Nephron progenitor cell (in vitro differentiated cells): ENCODE measurements at regions not wholly inside any gene's neighbourhood (a gene's known extent, or its start where the extent isn't known, plus 50 kb on each side); places are given as distances from the start of the nearest gene placed in this dataset.

ENCODE experiments used
- DNase-seq: peaks from one replicate; pipeline ENCODE4 v3.0.0; 2021
- H3K27ac Mint-ChIP-seq: 2 replicates; pipeline ENCODE4 v1.8.0; 2021; ENCODE audit warnings: mild to moderate bottlenecking, moderate library complexity, mixed read lengths
- H3K27me3 Mint-ChIP-seq: 2 replicates; pipeline ENCODE4 v1.8.0; 2021; ENCODE audit warnings: mild to moderate bottlenecking, low read depth, mixed read lengths; ENCODE audit not compliant: poor library complexity
- H3K36me3 Mint-ChIP-seq: 2 replicates; pipeline ENCODE4 v1.8.0; 2021; ENCODE audit warnings: low read depth, mixed read lengths
- H3K4me1 Mint-ChIP-seq: 2 replicates; pipeline ENCODE4 v1.8.0; 2021; ENCODE audit warnings: mixed read lengths
- H3K4me3 Mint-ChIP-seq: 2 replicates; pipeline ENCODE4 v1.8.0; 2021; ENCODE audit warnings: mild to moderate bottlenecking, moderate library complexity, mixed read lengths
- H3K9me3 Mint-ChIP-seq: 2 replicates; pipeline ENCODE4 v1.8.0; 2021; ENCODE audit warnings: mild to moderate bottlenecking, moderate library complexity, mixed read lengths
- CTCF ChIP-seq: fragments of 200-600 bp; sonication (generic); IDR thresholded peaks from 2 replicates; pipeline ENCODE4 v1.5.0; 2021; ENCODE audit warnings: antibody characterized with exemption

DNA sequence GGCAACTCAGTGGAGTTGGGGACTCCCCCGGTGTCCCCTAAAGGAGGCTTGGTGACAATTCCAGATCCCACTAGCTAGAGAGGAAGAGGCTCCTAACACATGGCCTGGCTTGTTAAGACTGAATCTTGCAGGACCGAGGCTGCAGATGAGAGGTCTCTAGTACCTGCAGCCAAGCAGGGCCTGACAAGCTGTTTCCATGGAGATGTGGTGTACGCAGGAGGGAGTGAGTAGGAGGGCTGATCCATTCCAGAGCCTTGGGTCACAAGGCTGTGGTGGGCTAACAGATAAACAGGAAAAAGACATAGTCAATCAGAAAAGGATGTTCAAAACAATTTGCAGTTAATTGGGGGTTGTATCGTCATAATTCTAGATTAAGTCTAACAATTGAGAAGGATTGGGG lies 77.3 kb upstream of the MKLN1 start:
- no peaks in the 10 kb centered on the region for H3K27me3 Mint-ChIP-seq
- peaks cover 18% of the 10 kb centered on the region for H3K36me3 Mint-ChIP-seq
- peaks cover 37% of the 10 kb centered on the region for H3K9me3 Mint-ChIP-seq
- H3K27ac Mint-ChIP-seq = no peak overlapping the region
- H3K4me3 Mint-ChIP-seq = no peak overlapping the region
- no peak for DNase-seq
- peaks cover 21% of the 10 kb centered on the region for H3K4me1 Mint-ChIP-seq
- no peak for TF ChIP-seq CTCF

GRCh38 chr7:131251371-131251770 lies 76.3 kb upstream of the MKLN1 start:
- no peak for TF ChIP-seq CTCF
- Mint-ChIP-seq H3K4me3 (no peak overlapping the region), H3K27ac (no peak overlapping the region), H3K36me3 (peaks cover 18% of the 10 kb centered on the region), H3K27me3 (no peaks in the 10 kb centered on the region), H3K4me1 (peaks cover 21% of the 10 kb centered on the region), H3K9me3 (peaks cover 44% of the 10 kb centered on the region)
- DNase-seq = no peak

DNA sequence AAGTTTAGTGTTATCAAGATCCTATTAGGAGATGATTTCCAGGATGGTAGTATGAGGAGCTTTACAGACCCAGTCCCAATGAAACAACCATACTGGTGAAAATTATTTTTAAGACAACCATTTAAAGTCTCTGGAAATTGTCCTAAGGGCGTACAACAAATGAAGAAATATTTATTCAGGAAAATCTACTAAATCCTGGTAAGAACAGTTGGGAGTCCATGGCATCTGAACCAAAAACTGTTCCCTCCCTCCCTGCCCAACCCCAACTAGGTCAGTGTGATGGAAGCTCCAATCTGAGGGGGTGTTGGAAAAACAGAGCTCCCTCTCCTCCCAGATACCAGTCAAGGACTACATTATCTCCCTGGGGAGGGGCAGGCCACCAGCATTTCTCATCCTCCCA lies 74.7 kb upstream of the MKLN1 start:
- H3K27me3 Mint-ChIP-seq = no peaks in the 10 kb centered on the region

GRCh38 chr7:131254211-131254610 lies 73.5 kb upstream of the MKLN1 start:
- Mint-ChIP-seq H3K27me3 (no peaks in the 10 kb centered on the region), H3K36me3 (peaks cover 18% of the 10 kb centered on the region), H3K27ac (no peak overlapping the region), H3K9me3 (peaks cover 53% of the 10 kb centered on the region), H3K4me3 (no peak overlapping the region), H3K4me1 (peaks cover 15% of the 10 kb centered on the region)
- DNase-seq = no peak
- TF ChIP-seq CTCF = no peak

More for the DNA sequence above, 74.7 kb upstream of the MKLN1 start:
- no peak for TF ChIP-seq CTCF
- Mint-ChIP-seq H3K27ac (no peak overlapping the region), H3K4me1 (peaks cover 21% of the 10 kb centered on the region), H3K36me3 (peaks cover 18% of the 10 kb centered on the region), H3K9me3 (peaks cover 53% of the 10 kb centered on the region), H3K4me3 (no peak overlapping the region)
- no peak for DNase-seq

- Mint-ChIP-seq H3K4me3 (no peak overlapping the region), H3K4me1 (peaks cover 4% of the 10 kb centered on the region), H3K36me3 (peaks cover 18% of the 10 kb centered on the region), H3K27me3 (no peaks in the 10 kb centered on the region), H3K27ac (no peak overlapping the region), H3K9me3 (peaks cover 53% of the 10 kb centered on the region)
- TF ChIP-seq CTCF = no peak
- DNase-seq = no peak
These were observed 72.4 kb upstream of the MKLN1 start for GRCh38 chr7:131255242-131255641.

- Mint-ChIP-seq H3K36me3 (no peaks in the 10 kb centered on the region), H3K9me3 (peaks cover 7% of the 10 kb centered on the region), H3K27ac (no peak overlapping the region), H3K27me3 (peaks cover 7% of the 10 kb centered on the region), H3K4me1 (no peaks in the 10 kb centered on the region), H3K4me3 (no peak overlapping the region)
- no peak for TF ChIP-seq CTCF
- no peak for DNase-seq
These were observed 66.1 kb upstream of the MKLN1 start for GRCh38 chr7:131261476-131261994.
